Activated CD4-positive, alpha-beta T cell treated with anti-CD3 and anti-CD28 coated beads, Interleukin-2, amount 50 U/mL, for 1 hour (primary cell): ENCODE measurements at regions not wholly inside any gene's neighbourhood (a gene's known extent, or its start where the extent isn't known, plus 50 kb on each side); places are given as distances from the start of the nearest gene placed in this dataset.

Experiments
- DNase-seq: peaks from one replicate; pipeline ENCODE4 v3.0.0-alpha.2; 2020

- DNase-seq, result no peak
Measured at GRCh38 chr5:4540375-4541173, 599.6 kb upstream of the ADAMTS16 start.

- no peak for DNase-seq
Measured at GRCh38 chr5:4541334-4541733, 598.8 kb upstream of the ADAMTS16 start.

GRCh38 chr5:4542145-4542778, 597.9 kb upstream of the ADAMTS16 start:
- DNase-seq, result no peak

GRCh38 chr5:4544049-4544670, 596.0 kb upstream of the ADAMTS16 start:
- DNase-seq, result no peak

- DNase-seq, result no peak
Measured at GRCh38 chr5:4547547-4547946, 592.6 kb upstream of the ADAMTS16 start.

GRCh38 chr5:4548341-4548740, 591.8 kb upstream of the ADAMTS16 start:
- DNase-seq, result no peak

- no peak for DNase-seq
Measured at GRCh38 chr5:4549351-4549750, 590.8 kb upstream of the ADAMTS16 start.

GRCh38 chr5:4551034-4551433, 589.1 kb upstream of the ADAMTS16 start:
- DNase-seq, result no peak

- DNase-seq, result no peak
Measured at GRCh38 chr5:4553130-4553529, 587.0 kb upstream of the ADAMTS16 start.

- no peak for DNase-seq
Measured at GRCh38 chr5:4553978-4554377, 586.2 kb upstream of the ADAMTS16 start.

GRCh38 chr5:4555725-4556285, 584.3 kb upstream of the ADAMTS16 start:
- DNase-seq, result no peak

GRCh38 chr5:4561403-4561802, 578.7 kb upstream of the ADAMTS16 start:
- DNase-seq, result no peak

GRCh38 chr5:4563400-4563799, 576.7 kb upstream of the ADAMTS16 start:
- DNase-seq, result no peak

- DNase-seq, result no peak
Measured at GRCh38 chr5:4570047-4570995, 569.8 kb upstream of the ADAMTS16 start.

GRCh38 chr5:4571248-4571948, 568.7 kb upstream of the ADAMTS16 start:
- no peak for DNase-seq

- DNase-seq, result no peak
Measured at GRCh38 chr5:4572311-4573100, 567.6 kb upstream of the ADAMTS16 start.

GRCh38 chr5:4575608-4576007, 564.5 kb upstream of the ADAMTS16 start:
- DNase-seq, result no peak

- DNase-seq, result no peak
Measured at GRCh38 chr5:4576161-4576748, 563.9 kb upstream of the ADAMTS16 start.

- no peak for DNase-seq
Measured at GRCh38 chr5:4576908-4577307, 563.2 kb upstream of the ADAMTS16 start.

GRCh38 chr5:4579679-4580078, 560.5 kb upstream of the ADAMTS16 start:
- no peak for DNase-seq

- DNase-seq, result no peak
Measured at GRCh38 chr5:4580772-4581171, 559.4 kb upstream of the ADAMTS16 start.
